ENCODE measurements at regions not wholly inside any gene's neighbourhood (a gene's known extent, or its start where the extent isn't known, plus 50 kb on each side); places are given as distances from the start of the nearest gene placed in this dataset.

DNA sequence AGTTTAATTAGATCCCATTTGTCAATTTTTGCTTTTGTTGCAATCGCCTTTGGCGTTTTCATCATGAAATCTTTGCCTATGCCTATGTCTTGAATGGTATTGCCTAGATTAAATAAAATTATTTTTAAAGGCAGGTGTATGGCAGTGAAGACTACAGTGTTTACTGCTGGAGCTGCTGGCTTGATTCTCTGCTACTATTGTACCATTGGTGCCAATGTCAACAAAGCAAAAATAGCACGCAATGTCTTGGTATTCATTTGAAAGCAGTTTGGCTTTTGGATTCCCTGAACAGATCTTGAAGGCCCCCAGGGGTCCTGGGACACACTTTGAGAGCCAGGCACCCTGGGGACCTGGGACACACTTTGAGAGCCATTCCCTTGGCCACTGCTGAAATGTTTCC is 125.4 kb upstream of the ACKR3 start:
- 29% methylated on average over 3 of the region's 3 CpGs for WGBS (ENCODE audit: low lambda C conversion rate)
- no peak for ATAC-seq
- H3K27ac ChIP-seq (ENCODE audit: extremely low read length, insufficient read depth, low read length), result no peak overlapping the region
- no peak overlapping the region for H3K4me2 ChIP-seq (ENCODE audit: low read depth, low read length)
- H3K79me2 ChIP-seq (ENCODE audit: insufficient read depth, low read length), result no peaks in the 10 kb centered on the region
- H3K36me3 ChIP-seq (replicated peaks in 1 of 2; ENCODE audit: control insufficient read depth in 1 of 2, insufficient read depth in 2 of 2, low read length in 2 of 2), result no peaks in the 10 kb centered on the region
- no peaks in the 10 kb centered on the region for H4K20me1 ChIP-seq (ENCODE audit: insufficient read depth, low read length)
- no peaks in the 10 kb centered on the region for H3K4me1 ChIP-seq (ENCODE audit: insufficient read depth, low read length)
- H2AFZ ChIP-seq (ENCODE audit: low read length), result no peak overlapping the region
- no peak for TF ChIP-seq JARID2 (CRISPR knock-in tag; IDR thresholded peaks at IDR 0.05; ENCODE audit: insufficient replicate concordance)
- TF ChIP-seq YY1 (IDR thresholded peaks at IDR 0.05; ENCODE audit: insufficient read depth, insufficient replicate concordance, low read depth, low read length), result no peak
- no TSS peak for BruUV-seq (replicated peaks)
- H3K9ac ChIP-seq (ENCODE audit: insufficient read depth, low read depth, low read length), result no peak overlapping the region
- DNase-seq (ENCODE audit: low spot score), result no peak
- CTCF ChIA-PET (ENCODE audit: low intra/inter-chr PET ratio, low total read pairs), result no interaction called here
- intact Hi-C loops (cut with micrococcal nuclease; ENCODE audit: unreplicated experiment), result no loop called here
- POLR2A ChIA-PET, result no interaction called here
- H3K27me3 ChIP-seq (ENCODE audit: control insufficient read depth in 1 of 2, insufficient read depth in 2 of 2, low read length in 2 of 2), result peaks cover 3 to 14% of the 10 kb centered on the region in 2 experiments; a peak in 3 of 5 replicates
- no peak overlapping the region for H3K4me3 ChIP-seq (replicated peaks in 1 of 3; ENCODE audit: insufficient read depth in 1 of 3, low read depth in 2 of 3, low read length in 3 of 3)
- no peak for FAIRE-seq
- H3K9me3 ChIP-seq (ENCODE audit: low read length), result no peaks in the 10 kb centered on the region
- in situ Hi-C loops (cut with HindIII; ENCODE audit: extremely low pct_ligation_motif_present, low pct_unique_long_range_greater_than_20kb), result no loop called here

DNA sequence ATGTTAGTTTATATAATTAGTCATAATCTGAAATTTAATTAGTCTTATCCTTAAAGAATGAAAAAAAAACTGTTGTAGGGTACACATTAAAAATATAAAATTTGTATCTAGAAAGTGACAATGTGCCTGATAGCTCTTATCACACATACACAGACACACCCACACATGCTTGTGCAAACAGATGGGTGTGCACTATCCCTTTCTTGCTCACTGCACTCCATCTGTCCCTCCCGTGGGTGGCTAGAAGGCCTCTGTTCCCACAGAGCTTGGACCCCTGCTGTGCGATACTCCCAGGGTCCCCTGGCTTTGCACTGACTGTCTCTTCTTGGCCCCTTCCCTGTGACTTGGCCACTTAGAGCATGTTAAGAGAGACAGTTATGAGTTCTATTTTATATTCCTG is 123.9 kb upstream of the ACKR3 start:
- BruUV-seq (replicated peaks), result no TSS peak
- no peak for TF ChIP-seq ZNF557 (CRISPR knock-in tag; IDR thresholded peaks at IDR 0.05)
- TF ChIP-seq, protein P1, sequence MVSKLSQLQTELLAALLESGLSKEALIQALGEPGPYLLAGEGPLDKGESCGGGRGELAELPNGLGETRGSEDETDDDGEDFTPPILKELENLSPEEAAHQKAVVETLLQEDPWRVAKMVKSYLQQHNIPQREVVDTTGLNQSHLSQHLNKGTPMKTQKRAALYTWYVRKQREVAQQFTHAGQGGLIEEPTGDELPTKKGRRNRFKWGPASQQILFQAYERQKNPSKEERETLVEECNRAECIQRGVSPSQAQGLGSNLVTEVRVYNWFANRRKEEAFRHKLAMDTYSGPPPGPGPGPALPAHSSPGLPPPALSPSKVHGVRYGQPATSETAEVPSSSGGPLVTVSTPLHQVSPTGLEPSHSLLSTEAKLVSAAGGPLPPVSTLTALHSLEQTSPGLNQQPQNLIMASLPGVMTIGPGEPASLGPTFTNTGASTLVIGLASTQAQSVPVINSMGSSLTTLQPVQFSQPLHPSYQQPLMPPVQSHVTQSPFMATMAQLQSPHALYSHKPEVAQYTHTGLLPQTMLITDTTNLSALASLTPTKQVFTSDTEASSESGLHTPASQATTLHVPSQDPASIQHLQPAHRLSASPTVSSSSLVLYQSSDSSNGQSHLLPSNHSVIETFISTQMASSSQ (IDR thresholded peaks at IDR 0.05; ENCODE audit: low read depth), result no peak
- TF ChIP-seq, protein P1 (CRISPR knock-in tag; IDR thresholded peaks at IDR 0.05; ENCODE audit: borderline replicate concordance), result no peak
- no peak for TF ChIP-seq SAFB2 (CRISPR knock-in tag; IDR thresholded peaks at IDR 0.05; ENCODE audit: borderline replicate concordance, low read depth)
- TF ChIP-seq, protein P2, sequence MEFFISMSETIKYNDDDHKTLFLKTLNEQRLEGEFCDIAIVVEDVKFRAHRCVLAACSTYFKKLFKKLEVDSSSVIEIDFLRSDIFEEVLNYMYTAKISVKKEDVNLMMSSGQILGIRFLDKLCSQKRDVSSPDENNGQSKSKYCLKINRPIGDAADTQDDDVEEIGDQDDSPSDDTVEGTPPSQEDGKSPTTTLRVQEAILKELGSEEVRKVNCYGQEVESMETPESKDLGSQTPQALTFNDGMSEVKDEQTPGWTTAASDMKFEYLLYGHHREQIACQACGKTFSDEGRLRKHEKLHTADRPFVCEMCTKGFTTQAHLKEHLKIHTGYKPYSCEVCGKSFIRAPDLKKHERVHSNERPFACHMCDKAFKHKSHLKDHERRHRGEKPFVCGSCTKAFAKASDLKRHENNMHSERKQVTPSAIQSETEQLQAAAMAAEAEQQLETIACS (CRISPR knock-in tag; IDR thresholded peaks at IDR 0.05), result no peak
- TF ChIP-seq MIER3 (CRISPR knock-in tag; IDR thresholded peaks at IDR 0.05; ENCODE audit: borderline replicate concordance), result no peak
- no peak for TF ChIP-seq ADNP (CRISPR knock-in tag; IDR thresholded peaks at IDR 0.05)
- no peak for TF ChIP-seq ZFP62 (CRISPR knock-in tag; IDR thresholded peaks at IDR 0.05)
- no peak for TF ChIP-seq ZNF572 (CRISPR knock-in tag; IDR thresholded peaks at IDR 0.05)
- TF ChIP-seq NFE2L2 (IDR thresholded peaks at IDR 0.05; ENCODE audit: low read length), result no peak
- TF ChIP-seq XBP1 (CRISPR knock-in tag; IDR thresholded peaks at IDR 0.05), result no peak
- ChIA-PET POLR2A (no interaction called here), CTCF (ENCODE audit: low intra/inter-chr PET ratio, low total read pairs) (no interaction called here)
- Histone ChIP-seq H3K27ac (ENCODE audit: extremely low read length, insufficient read depth, low read length) (no peak overlapping the region), H4K20me1 (ENCODE audit: insufficient read depth, low read length) (no peaks in the 10 kb centered on the region), H3K79me2 (ENCODE audit: insufficient read depth, low read length) (no peaks in the 10 kb centered on the region), H3K36me3 (replicated peaks in 1 of 2; ENCODE audit: control insufficient read depth in 1 of 2, insufficient read depth in 2 of 2, low read length in 2 of 2) (no peaks in the 10 kb centered on the region), H3K27me3 (ENCODE audit: control insufficient read depth in 1 of 2, insufficient read depth in 2 of 2, low read length in 2 of 2) (peaks cover 3 to 14% of the 10 kb centered on the region in 2 experiments; a peak in 3 of 5 replicates), H2AFZ (ENCODE audit: low read length) (no peak overlapping the region), H3K4me1 (ENCODE audit: insufficient read depth, low read length) (no peaks in the 10 kb centered on the region), H3K9me3 (ENCODE audit: low read length) (no peaks in the 10 kb centered on the region), H3K4me3 (replicated peaks in 1 of 3; ENCODE audit: insufficient read depth in 1 of 3, low read depth in 2 of 3, low read length in 3 of 3) (no peak overlapping the region), H3K9ac (ENCODE audit: insufficient read depth, low read depth, low read length) (no peak overlapping the region), H3K4me2 (ENCODE audit: low read depth, low read length) (no peak overlapping the region)
- no peak for DNase-seq (ENCODE audit: low spot score)
- in situ Hi-C loops (cut with HindIII; ENCODE audit: extremely low pct_ligation_motif_present, low pct_unique_long_range_greater_than_20kb) (no loop called here), intact Hi-C loops (cut with micrococcal nuclease; ENCODE audit: unreplicated experiment) (no loop called here)
- 32% methylated on average over 2 of the region's 2 CpGs for WGBS (ENCODE audit: low lambda C conversion rate)
- ATAC-seq, result no peak
- FAIRE-seq, result no peak
